Neural cell (in vitro differentiated cells): ENCODE measurements at regions not wholly inside any gene's neighbourhood (a gene's known extent, or its start where the extent isn't known, plus 50 kb on each side); places are given as distances from the start of the nearest gene placed in this dataset.

Experiments used
- CTCF ChIP-seq: fragments of 450-650 bp; IDR thresholded peaks from 2 replicates; pipeline ENCODE4 v1.5.1; 2014; ENCODE audit warnings: antibody characterized with exemption, mild to moderate bottlenecking, moderate library complexity; ENCODE audit not compliant: poor library complexity, severe bottlenecking
- EP300 ChIP-seq: fragments of 450-650 bp; conservative IDR thresholded peaks from 2 replicates; pipeline ENCODE4 v1.6.1; 2014; ENCODE audit warnings: antibody characterized with exemption, mild to moderate bottlenecking, moderate library complexity; ENCODE audit not compliant: poor library complexity, severe bottlenecking
- EZH2 ChIP-seq: fragments of 200-600, 300-800 bp; shearing (Covaris generic), sonication (generic); IDR thresholded peaks from 2 replicates; pipeline ENCODE4 v1.6.1; 2014; ENCODE audit warnings: antibody characterized with exemption, low read length, borderline replicate concordance, mild to moderate bottlenecking; ENCODE audit not compliant: insufficient read depth, poor library complexity, severe bottlenecking
- MXI1 ChIP-seq: fragments of 450-650 bp; conservative IDR thresholded peaks from 2 replicates; pipeline ENCODE4 v1.6.1; 2014; ENCODE audit warnings: antibody characterized with exemption, mild to moderate bottlenecking; ENCODE audit not compliant: poor library complexity, severe bottlenecking
- POLR2AphosphoS5 ChIP-seq: IDR thresholded peaks from 2 replicates; pipeline ENCODE4 v1.6.1; 2012
- TAF1 ChIP-seq: IDR thresholded peaks from 2 replicates; pipeline ENCODE4 v1.6.1; 2012; ENCODE audit warnings: low read depth
- TF ChIP-seq, protein P1 (sequence below): IDR thresholded peaks from 2 replicates; pipeline ENCODE4 v1.6.1; 2012; ENCODE audit warnings: borderline replicate concordance

GRCh38 chr6:77131426-77131825, 331.9 kb downstream of the HTR1B start:
- TF ChIP-seq TAF1 (no peak), CTCF (no peak), EZH2 (no peak), MXI1 (no peak), EP300 (no peak), POLR2AphosphoS5 (no peak)
- TF ChIP-seq, protein P1, sequence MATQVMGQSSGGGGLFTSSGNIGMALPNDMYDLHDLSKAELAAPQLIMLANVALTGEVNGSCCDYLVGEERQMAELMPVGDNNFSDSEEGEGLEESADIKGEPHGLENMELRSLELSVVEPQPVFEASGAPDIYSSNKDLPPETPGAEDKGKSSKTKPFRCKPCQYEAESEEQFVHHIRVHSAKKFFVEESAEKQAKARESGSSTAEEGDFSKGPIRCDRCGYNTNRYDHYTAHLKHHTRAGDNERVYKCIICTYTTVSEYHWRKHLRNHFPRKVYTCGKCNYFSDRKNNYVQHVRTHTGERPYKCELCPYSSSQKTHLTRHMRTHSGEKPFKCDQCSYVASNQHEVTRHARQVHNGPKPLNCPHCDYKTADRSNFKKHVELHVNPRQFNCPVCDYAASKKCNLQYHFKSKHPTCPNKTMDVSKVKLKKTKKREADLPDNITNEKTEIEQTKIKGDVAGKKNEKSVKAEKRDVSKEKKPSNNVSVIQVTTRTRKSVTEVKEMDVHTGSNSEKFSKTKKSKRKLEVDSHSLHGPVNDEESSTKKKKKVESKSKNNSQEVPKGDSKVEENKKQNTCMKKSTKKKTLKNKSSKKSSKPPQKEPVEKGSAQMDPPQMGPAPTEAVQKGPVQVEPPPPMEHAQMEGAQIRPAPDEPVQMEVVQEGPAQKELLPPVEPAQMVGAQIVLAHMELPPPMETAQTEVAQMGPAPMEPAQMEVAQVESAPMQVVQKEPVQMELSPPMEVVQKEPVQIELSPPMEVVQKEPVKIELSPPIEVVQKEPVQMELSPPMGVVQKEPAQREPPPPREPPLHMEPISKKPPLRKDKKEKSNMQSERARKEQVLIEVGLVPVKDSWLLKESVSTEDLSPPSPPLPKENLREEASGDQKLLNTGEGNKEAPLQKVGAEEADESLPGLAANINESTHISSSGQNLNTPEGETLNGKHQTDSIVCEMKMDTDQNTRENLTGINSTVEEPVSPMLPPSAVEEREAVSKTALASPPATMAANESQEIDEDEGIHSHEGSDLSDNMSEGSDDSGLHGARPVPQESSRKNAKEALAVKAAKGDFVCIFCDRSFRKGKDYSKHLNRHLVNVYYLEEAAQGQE: no peak
